ENCODE measurements at regions not wholly inside any gene's neighbourhood (a gene's known extent, or its start where the extent isn't known, plus 50 kb on each side); places are given as distances from the start of the nearest gene placed in this dataset.
A peak's percentile ranks its signal among the peaks of the same experiment; 100 is the strongest.

DNA sequence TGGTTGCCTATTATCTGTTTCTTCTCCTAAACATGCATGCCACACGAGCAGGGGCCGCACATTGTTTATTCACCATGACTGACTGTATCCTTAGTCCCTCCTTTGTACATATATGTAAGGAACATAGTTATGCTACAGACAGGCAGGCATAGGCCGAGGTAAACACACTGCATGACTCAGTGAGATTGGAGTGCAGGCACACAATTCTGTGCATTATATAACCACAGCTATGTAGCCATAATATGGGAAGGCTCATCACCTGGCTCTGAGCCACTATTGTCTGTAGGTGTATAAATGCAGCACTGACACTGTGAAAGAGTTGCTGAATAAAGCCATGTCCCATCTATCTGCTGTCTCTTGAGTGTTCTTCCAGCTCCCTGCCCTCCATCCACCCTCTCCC is 431.6 kb downstream of the IDS start:
- Histone ChIP-seq H2AK5ac (ENCODE audit: low read length, severe bottlenecking) (no peak overlapping the region), H3K4me1 (ENCODE audit: control insufficient read depth, insufficient read depth, low read depth, low read length) (no peaks in the 10 kb centered on the region), H4K91ac (ENCODE audit: low read length) (no peak overlapping the region), H2AFZ (ENCODE audit: low read depth, low read length) (no peak overlapping the region), H3K9ac (ENCODE audit: low read length) (no peak overlapping the region), H3K9me3 (ENCODE audit: control insufficient read depth, low read length) (no peaks in the 10 kb centered on the region), H2BK120ac (ENCODE audit: low read depth, low read length) (no peak overlapping the region), H3K4me2 (ENCODE audit: low read length, poor library complexity, severe bottlenecking) (no peak overlapping the region), H3K36me3 (ENCODE audit: control insufficient read depth in 1 of 2, insufficient read depth in 2 of 2, low read depth in 1 of 2, low read length in 2 of 2) (no peaks in the 10 kb centered on the region), H3K23ac (ENCODE audit: low read length in 2 of 2) (no peak overlapping the region), H3K27me3 (ENCODE audit: control insufficient read depth in 1 of 2, insufficient read depth in 1 of 2, low read length in 2 of 2) (no peaks in the 10 kb centered on the region), H3K27ac (ENCODE audit: low read length, poor library complexity, severe bottlenecking) (no peak overlapping the region), H3K14ac (ENCODE audit: low read length in 2 of 2) (no peak overlapping the region), H2BK15ac (ENCODE audit: low read depth, poor library complexity, severe bottlenecking) (no peak overlapping the region), H3K4ac (ENCODE audit: low read depth in 1 of 2, low read length in 2 of 2) (no peak overlapping the region), H2BK5ac (ENCODE audit: low read depth, low read length, poor library complexity, severe bottlenecking) (no peak overlapping the region), H3K4me3 (ENCODE audit: insufficient read depth in 1 of 2, low read depth in 1 of 2, low read length in 2 of 2) (no peak overlapping the region), H4K8ac (ENCODE audit: low read length) (no peak overlapping the region), H3K79me1 (replicated peaks; ENCODE audit: low read length, poor library complexity, severe bottlenecking) (no peaks in the 10 kb centered on the region), H2BK12ac (ENCODE audit: low read length in 2 of 2) (no peak overlapping the region), H3K18ac (ENCODE audit: low read depth in 1 of 2, low read length in 2 of 2) (no peak overlapping the region)
- no peak for DNase-seq
- 33% methylated on average over 2 of the region's 3 CpGs for WGBS

DNA sequence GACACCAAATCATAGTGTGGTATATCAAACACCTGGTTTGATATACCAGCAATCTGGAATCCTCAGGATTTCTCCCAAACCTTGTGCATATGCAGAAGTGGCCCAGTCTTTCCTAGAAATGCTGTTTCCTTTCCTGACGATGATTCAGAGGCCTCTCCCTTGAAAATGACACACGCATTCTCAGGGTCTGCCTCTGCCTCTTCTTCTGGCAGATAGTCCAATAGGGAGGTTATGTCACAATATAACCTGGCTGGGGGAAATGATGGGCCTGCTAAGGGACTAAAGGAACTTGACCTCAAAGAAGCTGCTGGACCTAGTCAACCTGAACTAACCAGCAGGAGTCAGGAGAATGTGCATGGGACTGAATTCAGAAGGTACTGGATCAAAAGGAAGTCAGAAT is 435.2 kb downstream of the IDS start:
- Histone ChIP-seq H3K79me1 (replicated peaks; ENCODE audit: low read length, poor library complexity, severe bottlenecking) (no peaks in the 10 kb centered on the region), H3K4me2 (ENCODE audit: low read length, poor library complexity, severe bottlenecking) (no peak overlapping the region), H3K36me3 (ENCODE audit: control insufficient read depth in 1 of 2, insufficient read depth in 2 of 2, low read depth in 1 of 2, low read length in 2 of 2) (no peaks in the 10 kb centered on the region), H2BK120ac (ENCODE audit: low read depth, low read length) (no peak overlapping the region), H2AK5ac (ENCODE audit: low read length, severe bottlenecking) (no peak overlapping the region), H2BK5ac (ENCODE audit: low read depth, low read length, poor library complexity, severe bottlenecking) (no peak overlapping the region), H3K9me3 (ENCODE audit: control insufficient read depth, low read length) (no peaks in the 10 kb centered on the region), H3K4me3 (ENCODE audit: insufficient read depth in 1 of 2, low read depth in 1 of 2, low read length in 2 of 2) (no peak overlapping the region), H2AFZ (ENCODE audit: low read depth, low read length) (no peak overlapping the region), H3K27me3 (ENCODE audit: control insufficient read depth in 1 of 2, insufficient read depth in 1 of 2, low read length in 2 of 2) (no peaks in the 10 kb centered on the region), H4K91ac (ENCODE audit: low read length) (no peak overlapping the region), H3K4ac (ENCODE audit: low read depth in 1 of 2, low read length in 2 of 2) (no peak overlapping the region), H3K27ac (ENCODE audit: low read length, poor library complexity, severe bottlenecking) (no peak overlapping the region), H3K23ac (ENCODE audit: low read length in 2 of 2) (no peak overlapping the region), H2BK15ac (ENCODE audit: low read depth, poor library complexity, severe bottlenecking) (no peak overlapping the region), H3K18ac (ENCODE audit: low read depth in 1 of 2, low read length in 2 of 2) (no peak overlapping the region), H3K9ac (ENCODE audit: low read length) (no peak overlapping the region), H3K4me1 (ENCODE audit: control insufficient read depth, insufficient read depth, low read depth, low read length) (no peaks in the 10 kb centered on the region), H4K8ac (ENCODE audit: low read length) (no peak overlapping the region), H2BK12ac (ENCODE audit: low read length in 2 of 2) (no peak overlapping the region), H3K14ac (ENCODE audit: low read length in 2 of 2) (no peak overlapping the region)
- 80% methylated on average over 2 of the region's 2 CpGs for WGBS
- DNase-seq, result no peak

DNA sequence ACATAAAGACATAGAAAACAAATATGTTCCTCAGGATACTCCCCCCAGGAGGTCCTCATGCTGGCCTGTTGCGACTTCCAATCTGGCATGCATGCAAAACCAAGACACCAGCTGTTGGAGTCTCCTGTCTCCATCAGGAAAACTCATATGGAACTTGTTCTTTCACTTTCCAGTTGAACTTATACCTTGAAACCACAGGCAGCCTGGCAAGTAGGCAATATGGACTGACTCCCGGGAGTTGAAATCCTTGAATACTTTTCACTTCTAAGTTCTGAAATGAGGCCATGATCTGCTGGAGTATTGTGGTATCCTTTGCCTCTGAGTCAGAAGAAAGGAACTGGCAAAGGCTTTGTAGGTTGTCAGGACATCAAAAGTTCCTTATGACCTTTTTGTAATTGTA is 444.2 kb downstream of the IDS start:
- Histone ChIP-seq H3K27ac (ENCODE audit: low read length, poor library complexity, severe bottlenecking) (no peak overlapping the region), H2BK12ac (ENCODE audit: low read length in 2 of 2) (no peak overlapping the region), H3K27me3 (ENCODE audit: control insufficient read depth in 1 of 2, insufficient read depth in 1 of 2, low read length in 2 of 2) (peaks cover 0 to 2% of the 10 kb centered on the region in 2 experiments), H3K4me1 (ENCODE audit: control insufficient read depth, insufficient read depth, low read depth, low read length) (no peaks in the 10 kb centered on the region), H3K23ac (ENCODE audit: low read length in 2 of 2) (no peak overlapping the region), H4K91ac (ENCODE audit: low read length) (no peak overlapping the region), H3K9me3 (ENCODE audit: control insufficient read depth, low read length) (peaks cover under 1% of the 10 kb centered on the region), H3K18ac (ENCODE audit: low read depth in 1 of 2, low read length in 2 of 2) (no peak overlapping the region), H4K8ac (ENCODE audit: low read length) (no peak overlapping the region), H2BK15ac (ENCODE audit: low read depth, poor library complexity, severe bottlenecking) (no peak overlapping the region), H3K4me3 (ENCODE audit: insufficient read depth in 1 of 2, low read depth in 1 of 2, low read length in 2 of 2) (no peak overlapping the region), H2BK5ac (ENCODE audit: low read depth, low read length, poor library complexity, severe bottlenecking) (no peak overlapping the region), H3K36me3 (ENCODE audit: control insufficient read depth in 1 of 2, insufficient read depth in 2 of 2, low read depth in 1 of 2, low read length in 2 of 2) (no peaks in the 10 kb centered on the region), H2BK120ac (ENCODE audit: low read depth, low read length) (no peak overlapping the region), H3K4ac (ENCODE audit: low read depth in 1 of 2, low read length in 2 of 2) (no peak overlapping the region), H2AFZ (ENCODE audit: low read depth, low read length) (no peak overlapping the region), H3K4me2 (ENCODE audit: low read length, poor library complexity, severe bottlenecking) (no peak overlapping the region), H2AK5ac (ENCODE audit: low read length, severe bottlenecking) (no peak overlapping the region), H3K9ac (ENCODE audit: low read length) (no peak overlapping the region), H3K14ac (ENCODE audit: low read length in 2 of 2) (no peak overlapping the region), H3K79me1 (replicated peaks; ENCODE audit: low read length, poor library complexity, severe bottlenecking) (no peaks in the 10 kb centered on the region)
- DNase-seq, result peak; percentile 2
- 84% methylated on average over 2 of the region's 2 CpGs for WGBS
